GM21367 (cell line): ENCODE measurements at regions not wholly inside any gene's neighbourhood (a gene's known extent, or its start where the extent isn't known, plus 50 kb on each side); places are given as distances from the start of the nearest gene placed in this dataset.
"Not testable (repeated sequence)": the region's sequence is repeated elsewhere in the genome, so short reads cannot be mapped to it uniquely, and the experiment has no call there.

Experiments used
- ATAC-seq: cut with Tn5 transposase; IDR thresholded peaks from one replicate; pipeline ENCODE4 v1.9.1; 2021; ENCODE audit not compliant: unreplicated experiment

DNA sequence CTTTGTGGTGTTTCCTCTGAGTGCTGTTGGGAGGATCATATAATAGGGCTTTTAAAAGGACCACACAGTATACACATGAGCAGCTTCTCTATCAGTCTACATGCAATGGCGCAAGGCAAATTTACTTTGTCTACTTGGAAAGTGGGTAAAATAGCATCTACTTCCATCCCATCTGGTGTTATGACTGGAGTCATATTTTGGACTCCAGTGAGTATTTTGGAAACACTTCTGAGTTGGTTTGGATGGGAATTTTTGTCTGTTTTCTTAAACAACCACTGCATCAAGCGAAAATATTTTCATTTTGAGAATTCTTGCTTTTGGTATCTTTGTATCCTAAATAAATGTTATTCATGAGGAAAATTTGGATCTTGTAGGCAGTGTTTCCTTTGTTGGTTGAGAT, 220.8 kb downstream of the NMUR2 start:
- no peak for ATAC-seq

DNA sequence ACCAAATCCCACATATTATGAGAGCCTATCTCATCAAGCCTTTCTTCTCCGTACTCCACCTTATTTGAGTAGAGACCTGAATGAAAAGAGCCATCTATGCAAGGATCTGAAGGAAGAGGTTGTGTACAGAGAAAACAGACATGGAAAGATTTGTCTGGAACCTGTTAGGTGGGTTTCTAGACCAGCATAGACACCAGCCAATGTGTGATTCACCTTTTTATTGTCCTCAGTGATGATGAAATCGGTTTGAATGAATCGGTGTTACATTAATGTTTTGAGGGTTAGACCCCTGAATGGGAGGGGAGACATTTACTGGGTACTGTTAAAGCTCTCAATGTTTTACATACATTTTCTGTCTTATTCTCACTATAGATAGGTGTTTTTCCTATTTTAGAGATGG, 223.6 kb downstream of the NMUR2 start:
- no peak for ATAC-seq

DNA sequence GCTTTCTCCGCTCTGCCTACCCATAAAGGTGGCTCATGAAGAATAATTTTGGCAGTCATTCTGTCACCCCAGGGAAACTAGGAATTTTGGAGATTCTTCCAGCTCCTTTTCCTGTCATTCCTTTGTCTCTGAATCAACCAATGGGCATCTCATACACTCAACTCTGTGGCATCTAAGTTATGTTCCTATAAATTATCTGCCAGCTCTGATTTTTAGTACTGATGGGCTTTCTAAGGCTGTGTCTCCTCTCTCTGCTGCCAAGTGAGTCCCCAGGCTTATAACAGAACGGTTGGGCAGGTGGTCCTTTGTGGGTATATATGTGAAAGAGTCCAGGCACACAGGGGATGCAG, 226.8 kb downstream of the NMUR2 start:
- ATAC-seq, result no peak

DNA sequence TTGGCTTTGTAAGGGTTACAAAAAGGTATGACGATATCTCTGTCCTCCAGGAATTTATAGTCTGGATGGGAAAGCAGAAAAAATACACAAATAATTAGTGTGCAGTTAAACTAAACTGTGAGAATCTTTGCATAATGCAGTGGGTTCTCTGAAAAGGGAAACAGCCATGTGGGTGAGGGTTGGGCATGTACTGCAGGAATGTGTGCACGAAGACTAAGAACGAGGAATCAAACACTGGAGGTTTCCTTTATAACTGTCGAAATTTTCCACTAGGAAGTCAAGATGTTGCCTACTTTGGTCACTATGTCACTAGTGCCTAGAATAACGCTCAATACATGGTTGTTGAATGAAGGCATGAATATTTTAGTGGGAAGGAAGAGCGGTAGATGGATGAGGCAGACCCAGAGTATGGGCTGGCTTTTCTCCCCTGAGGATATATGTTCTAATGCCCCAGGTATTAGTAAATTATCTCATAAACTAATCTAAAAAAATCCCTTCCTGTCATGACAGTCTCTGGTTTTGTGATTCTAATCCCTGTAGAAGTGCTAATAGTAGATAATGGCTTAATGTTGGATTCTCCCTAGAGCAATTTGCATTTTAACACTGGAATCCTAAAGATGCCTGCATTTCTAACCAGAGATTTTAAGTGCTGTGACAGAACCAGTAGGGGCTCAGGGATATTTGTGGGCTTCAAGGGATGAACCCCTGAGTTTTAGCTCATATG, 227.3 kb downstream of the NMUR2 start:
- no peak for ATAC-seq

GRCh38 chr5:152171888-152172287, 233.2 kb downstream of the NMUR2 start:
- ATAC-seq, result no peak

DNA sequence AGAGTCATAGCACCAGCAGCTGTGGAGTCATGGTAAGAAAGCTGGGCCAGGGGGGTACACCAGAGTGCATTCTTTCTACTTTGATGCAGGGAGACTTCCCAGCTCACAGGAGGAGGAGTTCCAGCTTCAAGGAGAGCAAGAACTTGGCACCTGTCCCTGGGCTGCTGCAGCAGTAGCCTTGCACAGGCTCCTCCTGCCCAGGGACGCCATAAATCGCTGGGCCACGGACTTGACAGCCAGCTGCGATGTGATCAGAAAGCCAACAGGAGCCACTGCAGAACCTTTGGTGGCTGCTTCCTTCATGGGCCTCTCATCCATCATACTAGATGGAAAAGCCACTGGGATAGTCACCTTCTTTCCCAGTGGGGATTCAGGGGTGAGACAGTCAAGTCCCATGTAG, 234.7 kb downstream of the NMUR2 start:
- no peak for ATAC-seq

DNA sequence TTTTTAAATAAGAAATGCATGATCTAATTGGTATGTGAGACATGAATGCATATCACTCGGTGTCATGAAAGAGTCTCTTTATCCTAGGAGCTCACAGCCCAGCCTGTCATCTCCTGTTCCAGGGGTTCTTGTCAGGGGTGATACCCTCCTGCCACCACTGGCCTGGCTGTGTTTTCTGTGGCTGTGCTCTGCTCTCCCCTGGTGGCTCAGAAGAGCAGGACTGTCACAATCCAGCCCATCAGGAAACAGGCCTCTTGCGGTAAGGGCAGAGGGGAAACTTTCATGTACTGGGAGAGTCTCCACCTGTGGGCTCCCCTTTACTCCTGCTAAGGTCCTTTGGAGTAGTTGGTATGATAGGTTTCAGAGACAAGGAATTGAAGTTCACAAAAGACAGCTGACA, 240.2 kb upstream of the GLRA1 start:
- no peak for ATAC-seq

DNA sequence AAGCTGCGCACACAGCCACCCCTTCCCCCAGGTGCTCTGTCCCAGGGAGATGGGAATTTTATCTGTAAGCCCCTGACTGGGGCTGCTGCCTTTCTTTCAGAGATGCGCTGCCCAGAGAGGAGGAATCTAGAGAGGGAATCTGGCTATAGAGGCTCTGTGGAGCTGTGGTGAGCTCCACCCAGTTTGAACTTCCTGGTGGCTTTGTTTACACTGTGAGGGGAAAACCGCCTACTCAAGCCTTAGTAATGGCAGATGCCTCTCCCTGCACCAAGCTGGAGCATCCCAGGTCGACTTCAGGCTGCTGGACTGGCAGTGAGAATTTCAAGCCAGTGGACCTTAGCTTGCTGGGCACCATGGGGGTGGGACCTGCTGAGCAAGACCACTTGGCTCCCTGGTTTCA, 235.2 kb upstream of the GLRA1 start:
- ATAC-seq, result not testable (repeated sequence)

DNA sequence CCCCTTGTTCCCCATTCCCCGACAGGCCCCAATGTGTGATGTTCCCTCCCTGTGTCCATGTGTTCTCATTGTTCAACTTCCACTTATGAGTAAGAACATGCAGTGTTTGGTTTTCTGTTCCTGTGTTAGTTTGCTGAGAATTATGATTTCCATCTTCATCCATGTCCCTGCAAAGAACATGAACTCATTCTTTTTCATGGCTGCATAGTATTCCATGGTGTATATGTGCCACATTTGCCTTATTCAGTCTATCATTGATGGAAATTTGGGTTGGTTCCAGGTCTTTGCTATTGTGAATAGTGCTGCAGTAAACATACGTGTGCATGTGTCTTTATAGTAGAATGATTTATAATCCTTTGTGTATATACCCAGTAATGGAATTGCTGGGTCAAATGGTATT, 229.8 kb upstream of the GLRA1 start:
- ATAC-seq, result not testable (repeated sequence)

GRCh38 chr5:152151940-152152339, 227.3 kb upstream of the GLRA1 start:
- ATAC-seq, result no peak

DNA sequence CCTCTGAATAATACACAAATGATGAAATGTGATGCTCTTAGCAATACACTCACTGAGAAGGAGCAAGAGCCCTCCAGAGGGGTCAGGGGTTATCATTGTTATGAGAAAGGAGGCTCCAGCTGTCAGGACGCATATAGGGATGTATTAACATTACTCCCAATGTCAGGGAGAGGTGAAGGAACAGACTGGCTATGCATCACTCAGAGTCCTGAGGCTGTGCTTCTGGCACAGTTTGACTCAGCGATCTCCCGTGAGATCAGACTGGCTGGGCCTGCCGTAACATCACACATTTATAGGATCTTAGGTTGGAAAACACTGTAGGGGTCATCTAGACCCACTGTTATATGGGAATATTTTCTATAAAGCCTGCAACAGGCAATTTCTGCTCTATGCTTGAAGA, 226.5 kb upstream of the GLRA1 start:
- ATAC-seq, result no peak

GRCh38 chr5:152147286-152147685, 222.6 kb upstream of the GLRA1 start:
- ATAC-seq, result no peak

DNA sequence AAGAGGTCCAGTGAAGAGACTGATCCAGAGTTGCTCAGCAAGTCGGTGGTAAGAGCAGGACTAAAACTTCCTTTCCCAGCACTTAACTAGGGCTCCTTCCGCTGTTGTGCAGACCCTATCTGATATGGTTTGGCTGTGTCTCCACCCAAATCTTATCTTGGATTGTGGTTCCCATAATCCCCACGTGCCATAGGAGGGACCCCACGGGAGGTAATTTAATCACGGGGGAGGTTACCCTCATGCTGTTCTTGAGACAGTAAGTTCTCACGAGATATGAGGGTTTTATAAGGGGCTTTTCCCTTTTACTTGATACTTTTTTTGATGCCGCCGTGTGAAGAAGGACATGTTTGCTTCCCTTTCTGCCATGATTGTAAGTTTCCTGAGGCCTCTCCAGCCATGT, 221.9 kb upstream of the GLRA1 start:
- no peak for ATAC-seq

DNA sequence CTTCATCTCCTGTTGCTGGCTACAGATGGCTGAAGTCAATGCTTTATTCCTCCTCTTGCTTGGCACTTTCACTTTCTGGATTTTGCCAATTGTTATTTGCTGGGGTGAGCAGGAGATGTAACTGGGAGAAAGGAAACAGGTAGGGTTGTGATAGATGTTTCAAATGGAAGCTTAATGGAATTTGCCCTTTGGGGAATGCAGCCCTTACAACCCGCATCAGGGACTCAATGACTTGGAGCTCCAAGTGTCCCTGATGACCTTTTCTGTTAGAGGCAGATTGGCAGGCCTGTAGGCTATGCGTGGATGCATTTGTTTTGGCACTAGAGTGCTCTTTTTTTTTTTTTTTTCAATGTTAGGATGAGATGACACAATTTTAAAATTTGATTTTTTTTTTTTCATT, 219.9 kb upstream of the GLRA1 start:
- ATAC-seq, result no peak

GRCh38 chr5:152144030-152144429, 219.4 kb upstream of the GLRA1 start:
- no peak for ATAC-seq

- ATAC-seq, result peak; percentile 94
Observed at GRCh38 chr5:152142840-152143469, 218.3 kb upstream of the GLRA1 start.

- no peak for ATAC-seq
Observed at GRCh38 chr5:152140347-152140746, 215.7 kb upstream of the GLRA1 start.

DNA sequence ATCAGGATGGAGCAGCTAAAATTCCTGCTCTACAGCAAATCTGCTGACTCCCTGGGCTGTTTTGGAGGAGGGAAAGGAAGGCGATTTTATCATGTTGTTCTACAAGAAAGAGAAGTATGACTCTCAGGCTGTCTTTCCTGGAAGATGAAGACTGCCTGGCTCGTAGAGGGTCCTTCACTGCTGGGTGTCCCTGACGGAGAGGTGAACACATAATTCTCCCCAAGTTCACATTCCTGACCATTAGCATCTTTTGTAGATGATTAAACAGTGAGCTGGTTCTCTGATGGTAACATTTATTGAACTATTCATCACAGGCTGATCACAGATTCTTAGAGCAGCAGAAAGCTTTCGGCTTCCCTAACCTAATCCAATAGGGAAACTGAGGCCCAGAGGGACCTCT, 212.4 kb upstream of the GLRA1 start:
- ATAC-seq, result no peak

DNA sequence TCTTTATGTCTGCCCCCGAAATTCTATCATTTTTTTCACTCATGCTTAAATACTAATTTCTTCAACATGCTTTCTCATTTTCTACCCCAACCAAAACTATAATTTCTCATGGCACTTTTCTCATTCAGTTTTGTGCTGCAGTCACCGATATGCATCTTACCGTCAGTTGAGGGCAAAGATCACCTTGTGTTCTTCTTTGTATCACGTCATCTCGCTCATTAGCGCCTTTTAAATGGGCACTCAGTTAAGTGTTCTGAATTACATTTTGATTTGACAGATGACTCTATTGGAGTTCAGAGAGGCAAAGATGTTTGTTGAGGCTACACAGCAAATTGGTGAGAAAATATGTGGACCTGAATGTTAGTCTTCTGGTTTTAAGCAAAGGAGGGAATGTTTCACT, 211.7 kb upstream of the GLRA1 start:
- no peak for ATAC-seq

DNA sequence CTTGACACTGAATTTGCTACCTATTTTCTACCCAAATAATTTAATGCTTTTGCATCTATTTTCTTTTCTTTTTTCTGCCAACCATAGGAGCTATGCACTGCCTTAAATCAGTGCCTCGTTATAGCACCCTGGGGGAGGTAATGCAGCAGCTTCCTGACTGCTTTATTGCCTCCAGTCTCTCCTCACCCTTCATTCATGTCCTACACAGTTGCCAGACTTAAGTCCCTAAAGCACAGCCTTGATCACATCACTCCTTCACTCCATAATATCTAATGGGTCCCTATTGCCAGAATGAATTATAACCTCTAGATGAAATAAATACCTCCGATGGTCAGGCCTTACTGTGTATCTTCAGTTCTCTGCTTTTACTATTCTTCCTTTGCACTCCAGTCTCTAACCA, 211.2 kb upstream of the GLRA1 start:
- no peak for ATAC-seq

DNA sequence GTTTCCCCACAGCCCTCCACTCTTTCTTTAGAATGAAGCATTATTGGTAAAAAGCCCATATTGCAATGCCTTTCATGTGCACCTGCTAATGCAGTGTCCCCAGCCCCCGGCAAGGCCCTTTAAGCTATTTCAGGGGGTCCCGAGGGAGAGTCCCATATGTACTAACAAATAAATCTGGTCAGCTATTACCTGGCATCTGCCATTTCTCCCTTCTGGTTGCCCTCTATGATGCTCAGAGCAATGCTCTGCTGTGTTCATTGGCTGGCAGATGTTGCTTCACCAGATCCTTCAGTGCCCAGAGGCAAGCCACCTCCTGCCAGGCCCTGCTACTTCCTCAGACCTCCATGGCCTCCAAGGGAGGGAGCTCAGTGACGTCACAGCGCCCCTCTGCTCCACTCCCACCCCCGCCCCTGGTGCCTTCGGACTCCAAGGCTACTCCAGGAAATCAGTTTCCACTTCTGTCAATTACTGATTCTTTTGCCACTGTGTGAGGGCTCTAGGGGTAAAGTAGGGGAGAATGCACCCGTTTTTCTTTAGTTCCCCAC, 201.1 kb upstream of the GLRA1 start:
- ATAC-seq, result no peak

DNA sequence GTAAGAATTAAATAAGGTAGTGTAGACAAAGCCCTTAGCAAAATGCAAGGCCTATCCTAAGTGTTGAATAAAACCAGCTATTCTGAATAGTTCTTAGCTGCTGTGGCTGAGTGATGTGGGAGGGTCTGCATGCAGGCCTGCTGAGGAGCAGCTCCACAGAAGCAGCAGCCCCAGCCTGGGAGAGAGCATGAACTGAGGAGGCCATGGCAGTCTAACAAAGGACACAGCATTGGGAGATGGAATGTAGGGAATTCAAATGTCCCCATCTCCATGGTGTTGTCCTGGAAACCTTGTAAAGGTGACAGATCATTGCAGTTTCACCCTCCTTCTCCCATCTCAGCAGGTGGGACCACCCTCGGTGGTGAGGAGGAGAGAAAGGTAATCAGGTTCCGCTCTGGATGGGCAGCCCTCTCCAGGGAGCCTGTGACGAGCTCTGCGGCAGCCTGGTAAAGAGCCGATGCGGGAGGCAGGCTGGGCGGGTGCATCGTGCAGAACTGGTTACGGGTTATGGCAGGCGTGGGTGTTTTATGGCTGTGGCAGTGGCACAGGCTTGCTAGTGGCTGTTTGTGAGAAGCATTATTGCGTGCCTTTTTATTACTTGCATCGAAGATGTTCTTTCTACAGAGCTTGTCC, 199.9 kb upstream of the GLRA1 start:
- ATAC-seq, result no peak
